ENCODE measurements at regions not wholly inside any gene's neighbourhood (a gene's known extent, or its start where the extent isn't known, plus 50 kb on each side); places are given as distances from the start of the nearest gene placed in this dataset.
"Not testable (repeated sequence)": the region's sequence is repeated elsewhere in the genome, so short reads cannot be mapped to it uniquely, and the experiment has no call there.

- DNase-seq = no peak
Measured at GRCh38 chr6:51430589-51430988, 611.9 kb downstream of the TFAP2B start.

- no peak for DNase-seq
Measured at GRCh38 chr6:51432481-51432880, 613.8 kb downstream of the TFAP2B start.

GRCh38 chr6:51450248-51450957 is 631.7 kb downstream of the TFAP2B start:
- no peak for DNase-seq

- no peak for DNase-seq
Measured at GRCh38 chr6:51450958-51451357, 632.3 kb downstream of the TFAP2B start.

GRCh38 chr6:51456282-51456681 is 631.1 kb downstream of the PKHD1 start:
- DNase-seq = no peak

- no peak for DNase-seq
Measured at GRCh38 chr6:51459958-51460357, 627.5 kb downstream of the PKHD1 start.

GRCh38 chr6:51462896-51463295 is 624.5 kb downstream of the PKHD1 start:
- DNase-seq = no peak

GRCh38 chr6:51463321-51463720 is 624.1 kb downstream of the PKHD1 start:
- no peak for DNase-seq

- DNase-seq = no peak
Measured at GRCh38 chr6:51464956-51465355, 622.5 kb downstream of the PKHD1 start.

- DNase-seq = no peak
Measured at GRCh38 chr6:51466427-51466826, 621.0 kb downstream of the PKHD1 start.

GRCh38 chr6:51467231-51467952 is 620.0 kb downstream of the PKHD1 start:
- DNase-seq = no peak

- DNase-seq = no peak
Measured at GRCh38 chr6:51468704-51469103, 618.7 kb downstream of the PKHD1 start.

- no peak for DNase-seq
Measured at GRCh38 chr6:51472745-51473487, 614.5 kb downstream of the PKHD1 start.

- no peak for DNase-seq
Measured at GRCh38 chr6:51474022-51474975, 613.1 kb downstream of the PKHD1 start.

- no peak for DNase-seq
Measured at GRCh38 chr6:51477711-51478311, 609.6 kb downstream of the PKHD1 start.

- no peak for DNase-seq
Measured at GRCh38 chr6:51479296-51479695, 608.1 kb downstream of the PKHD1 start.

GRCh38 chr6:51480040-51480439 is 607.4 kb downstream of the PKHD1 start:
- DNase-seq = no peak

- not testable (repeated sequence) for DNase-seq
Measured at GRCh38 chr6:51485869-51486268, 601.5 kb downstream of the PKHD1 start.

- no peak for DNase-seq
Measured at GRCh38 chr6:51487937-51488336, 599.5 kb downstream of the PKHD1 start.

- DNase-seq = no peak
Measured at GRCh38 chr6:51489133-51489532, 598.3 kb downstream of the PKHD1 start.

- no peak for DNase-seq
Measured at GRCh38 chr6:51490101-51490500, 597.3 kb downstream of the PKHD1 start.

- no peak for DNase-seq
Measured at GRCh38 chr6:51494342-51494741, 593.1 kb downstream of the PKHD1 start.
